ENCODE measurements at regions not wholly inside any gene's neighbourhood (a gene's known extent, or its start where the extent isn't known, plus 50 kb on each side); places are given as distances from the start of the nearest gene placed in this dataset.
"Not testable (repeated sequence)": the region's sequence is repeated elsewhere in the genome, so short reads cannot be mapped to it uniquely, and the experiment has no call there.

DNA sequence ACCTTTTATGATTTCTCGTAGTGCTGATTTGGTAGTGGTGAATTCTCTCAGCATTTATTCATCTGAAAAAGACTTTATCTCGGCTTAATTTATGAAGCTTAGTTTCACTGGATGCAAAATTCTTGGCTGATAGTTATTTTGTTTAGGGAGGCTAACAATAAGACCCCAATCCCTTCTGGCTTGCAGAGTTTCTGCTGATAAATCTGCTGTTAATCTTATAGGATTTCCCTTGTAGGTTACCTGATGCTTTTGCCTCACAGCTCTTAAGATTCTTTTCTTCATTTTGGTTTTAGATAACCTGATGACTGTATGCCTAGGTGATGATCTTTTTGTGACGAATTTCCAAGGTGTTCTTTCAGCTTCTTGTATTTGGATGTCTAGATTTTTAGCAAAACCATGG lies 388.7 kb downstream of the UTRN start:
- Histone ChIP-seq H3K36me3 (ENCODE audit: insufficient read depth, low read length) (peaks cover 5% of the 10 kb centered on the region), H3K4me3 (ENCODE audit: low read length) (no peak overlapping the region), H3K27me3 (ENCODE audit: control insufficient read depth in 1 of 2, insufficient read depth in 2 of 2, low read length in 2 of 2) (no peaks in the 10 kb centered on the region), H3K9me3 (ENCODE audit: control insufficient read depth in 1 of 2, insufficient read depth in 1 of 2, low read length in 2 of 2) (peaks cover 4 to 29% of the 10 kb centered on the region in 2 experiments), H3K27ac (ENCODE audit: low read depth in 1 of 2, low read length in 2 of 2) (no peak overlapping the region), H3K4me1 (ENCODE audit: insufficient read depth, low read length) (peaks cover 11% of the 10 kb centered on the region)
- ChIA-PET POLR2A (interaction anchor here (1.0 kb wide), 1 partner anchor 108 kb away, joined by 5 read pairs; no protein-coding TSS in a partner anchor), CTCF (interaction anchor here (0.7 kb wide), 1 partner anchor 82 kb away, joined by 3 read pairs; no protein-coding TSS in a partner anchor)
- Mint-ChIP-seq H3K4me3 (no peak overlapping the region), H3K27ac (no peak overlapping the region), H3K27me3 (no peaks in the 10 kb centered on the region), H3K9me3 (peaks cover 21% of the 10 kb centered on the region), H3K4me1 (ENCODE audit: low read depth) (peaks cover 42% of the 10 kb centered on the region), H3K36me3 (ENCODE audit: low read depth) (peaks cover 89% of the 10 kb centered on the region)
- TF ChIP-seq, protein P1, sequence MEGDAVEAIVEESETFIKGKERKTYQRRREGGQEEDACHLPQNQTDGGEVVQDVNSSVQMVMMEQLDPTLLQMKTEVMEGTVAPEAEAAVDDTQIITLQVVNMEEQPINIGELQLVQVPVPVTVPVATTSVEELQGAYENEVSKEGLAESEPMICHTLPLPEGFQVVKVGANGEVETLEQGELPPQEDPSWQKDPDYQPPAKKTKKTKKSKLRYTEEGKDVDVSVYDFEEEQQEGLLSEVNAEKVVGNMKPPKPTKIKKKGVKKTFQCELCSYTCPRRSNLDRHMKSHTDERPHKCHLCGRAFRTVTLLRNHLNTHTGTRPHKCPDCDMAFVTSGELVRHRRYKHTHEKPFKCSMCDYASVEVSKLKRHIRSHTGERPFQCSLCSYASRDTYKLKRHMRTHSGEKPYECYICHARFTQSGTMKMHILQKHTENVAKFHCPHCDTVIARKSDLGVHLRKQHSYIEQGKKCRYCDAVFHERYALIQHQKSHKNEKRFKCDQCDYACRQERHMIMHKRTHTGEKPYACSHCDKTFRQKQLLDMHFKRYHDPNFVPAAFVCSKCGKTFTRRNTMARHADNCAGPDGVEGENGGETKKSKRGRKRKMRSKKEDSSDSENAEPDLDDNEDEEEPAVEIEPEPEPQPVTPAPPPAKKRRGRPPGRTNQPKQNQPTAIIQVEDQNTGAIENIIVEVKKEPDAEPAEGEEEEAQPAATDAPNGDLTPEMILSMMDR (IDR thresholded peaks at IDR 0.05): no peak
- no peak for ATAC-seq (ENCODE audit: poor library complexity)
- no peak for DNase-seq
- intact Hi-C loops (cut with DNase I, micrococcal nuclease): no loop called here

DNA sequence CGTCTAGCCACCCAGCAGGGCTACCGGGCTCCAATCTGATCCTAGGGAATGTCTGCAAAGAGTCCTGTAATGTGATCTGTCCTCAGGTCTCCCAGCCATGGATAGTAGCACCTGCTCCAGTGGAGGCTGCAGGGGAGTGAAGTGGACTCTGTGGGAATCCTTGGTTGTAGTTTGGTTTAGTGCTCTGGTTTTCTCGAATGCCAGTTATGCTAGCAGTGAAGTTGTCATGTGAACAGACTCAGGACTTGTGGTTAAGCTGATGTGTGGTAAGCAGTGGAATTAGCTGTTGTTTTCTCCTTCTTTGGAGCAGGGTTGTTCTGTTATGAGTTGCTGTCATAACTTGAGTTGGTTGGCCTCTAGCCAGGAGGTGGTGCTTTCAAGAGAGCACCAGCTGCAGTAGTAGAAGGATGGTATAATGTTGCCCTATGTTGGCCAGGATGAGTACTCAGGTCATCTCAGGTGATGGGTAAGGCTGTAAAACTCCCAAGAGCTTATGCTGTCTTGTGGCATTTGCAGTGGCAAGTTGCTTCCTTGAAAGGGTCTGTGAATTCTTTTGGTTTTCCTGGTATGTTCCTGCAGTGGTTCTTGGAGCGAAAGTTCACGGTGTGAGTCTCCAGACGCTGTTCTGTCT lies 390.2 kb downstream of the UTRN start:
- ATAC-seq (ENCODE audit: poor library complexity) (peak; percentile 34), DNase-seq (peak in 5 of 14 experiments; percentile 5 to 43 (median 26))
- Mint-ChIP-seq H3K36me3 (ENCODE audit: low read depth) (peaks cover 92% of the 10 kb centered on the region), H3K27ac (peak overlapping the region; percentile 29), H3K9me3 (peaks cover 17% of the 10 kb centered on the region), H3K27me3 (no peaks in the 10 kb centered on the region), H3K4me3 (peak overlapping the region; percentile 17), H3K4me1 (ENCODE audit: low read depth) (peaks cover 42% of the 10 kb centered on the region)
- ChIA-PET POLR2A (interaction anchor here (1.1 kb wide), 1 partner anchor 16 kb away, joined by 4 read pairs; no protein-coding TSS in a partner anchor), CTCF (no interaction called here)
- peaks cover 4 to 29% of the 10 kb centered on the region in 2 experiments for H3K9me3 ChIP-seq (ENCODE audit: control insufficient read depth in 1 of 2, insufficient read depth in 1 of 2, low read length in 2 of 2)
- intact Hi-C loops (cut with DNase I, micrococcal nuclease): no loop called here
- peaks cover 11% of the 10 kb centered on the region for H3K4me1 ChIP-seq (ENCODE audit: insufficient read depth, low read length)
- no peaks in the 10 kb centered on the region for H3K27me3 ChIP-seq (ENCODE audit: control insufficient read depth in 1 of 2, insufficient read depth in 2 of 2, low read length in 2 of 2)
- TF ChIP-seq, protein P1 (IDR thresholded peaks at IDR 0.05): no peak
- H3K4me3 ChIP-seq (ENCODE audit: low read length): no peak overlapping the region
- no peak overlapping the region for H3K27ac ChIP-seq (ENCODE audit: low read depth in 1 of 2, low read length in 2 of 2)
- peaks cover 13% of the 10 kb centered on the region for H3K36me3 ChIP-seq (ENCODE audit: insufficient read depth, low read length)

DNA sequence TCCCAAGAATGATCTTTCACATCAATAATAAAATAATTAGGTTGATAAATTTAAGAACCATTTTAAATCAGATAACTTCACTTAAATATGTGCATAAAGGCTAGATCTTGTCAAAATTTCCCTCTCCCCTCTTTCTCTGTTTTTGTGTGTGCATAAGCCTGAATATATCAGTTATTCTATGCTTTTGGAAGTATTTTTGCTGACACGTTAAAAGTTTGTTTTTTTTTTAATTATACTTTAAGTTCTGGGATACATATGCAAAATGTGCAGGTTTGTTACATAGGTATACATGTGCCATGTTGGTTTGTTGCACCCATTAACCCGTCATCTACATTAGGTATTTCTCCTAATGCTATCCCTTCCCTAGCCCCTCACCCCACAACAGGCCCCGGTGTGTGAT lies 391.2 kb downstream of the UTRN start:
- ATAC-seq (ENCODE audit: poor library complexity); H3K27me3 Mint-ChIP-seq; H3K27me3 ChIP-seq (ENCODE audit: control insufficient read depth in 1 of 2, insufficient read depth in 2 of 2, low read length in 2 of 2); H3K27ac Mint-ChIP-seq; H3K4me3 Mint-ChIP-seq; POLR2A ChIA-PET; H3K4me3 ChIP-seq (ENCODE audit: low read length); H3K27ac ChIP-seq (ENCODE audit: low read depth in 1 of 2, low read length in 2 of 2); CTCF ChIA-PET; DNase-seq; intact Hi-C loops (cut with DNase I, micrococcal nuclease): not testable (repeated sequence)
- Histone ChIP-seq H3K9me3 (ENCODE audit: control insufficient read depth in 1 of 2, insufficient read depth in 1 of 2, low read length in 2 of 2) (peaks cover 4 to 24% of the 10 kb centered on the region in 2 experiments), H3K4me1 (ENCODE audit: insufficient read depth, low read length) (peaks cover 11% of the 10 kb centered on the region), H3K36me3 (ENCODE audit: insufficient read depth, low read length) (peaks cover 23% of the 10 kb centered on the region)
- H3K36me3 Mint-ChIP-seq (ENCODE audit: low read depth): peaks cover 92% of the 10 kb centered on the region
- H3K9me3 Mint-ChIP-seq: peaks cover 17% of the 10 kb centered on the region
- peaks cover 48% of the 10 kb centered on the region for H3K4me1 Mint-ChIP-seq (ENCODE audit: low read depth)

DNA sequence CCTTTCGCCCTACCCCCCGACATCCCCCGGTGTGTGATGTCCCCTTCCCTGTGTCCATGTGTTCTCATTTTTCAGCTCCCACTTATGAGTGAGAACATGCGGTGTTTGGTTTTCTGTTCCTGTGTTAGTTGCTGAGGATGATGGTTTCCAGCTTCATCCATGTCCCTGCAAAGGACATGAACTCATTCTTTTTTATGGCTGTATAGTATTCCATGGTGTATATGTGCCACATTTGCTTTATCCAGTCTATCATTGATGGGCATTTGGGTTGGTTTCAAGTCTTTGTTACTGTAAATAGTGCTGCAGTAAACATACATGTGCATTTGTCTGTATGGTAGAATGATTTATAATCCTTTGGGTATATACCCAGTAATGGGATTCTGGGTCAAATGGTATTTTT lies 392.1 kb downstream of the UTRN start:
- peaks cover 92% of the 10 kb centered on the region for H3K36me3 Mint-ChIP-seq (ENCODE audit: low read depth)
- ATAC-seq (ENCODE audit: poor library complexity); intact Hi-C loops (cut with DNase I, micrococcal nuclease); POLR2A ChIA-PET; DNase-seq; H3K4me3 Mint-ChIP-seq; H3K27me3 ChIP-seq (ENCODE audit: control insufficient read depth in 1 of 2, insufficient read depth in 2 of 2, low read length in 2 of 2); CTCF ChIA-PET; H3K27me3 Mint-ChIP-seq; H3K27ac Mint-ChIP-seq; H3K27ac ChIP-seq (ENCODE audit: low read depth in 1 of 2, low read length in 2 of 2); H3K4me3 ChIP-seq (ENCODE audit: low read length): not testable (repeated sequence)
- H3K4me1 Mint-ChIP-seq (ENCODE audit: low read depth): peaks cover 42% of the 10 kb centered on the region
- peaks cover 11% of the 10 kb centered on the region for H3K4me1 ChIP-seq (ENCODE audit: insufficient read depth, low read length)
- H3K9me3 Mint-ChIP-seq: peaks cover 15% of the 10 kb centered on the region
- peaks cover 4 to 14% of the 10 kb centered on the region in 2 experiments for H3K9me3 ChIP-seq (ENCODE audit: control insufficient read depth in 1 of 2, insufficient read depth in 1 of 2, low read length in 2 of 2)
- peaks cover 26% of the 10 kb centered on the region for H3K36me3 ChIP-seq (ENCODE audit: insufficient read depth, low read length)

Measured in CD4-positive, alpha-beta T cell (primary cell).